RWPE2 (cell line): ENCODE measurements at regions not wholly inside any gene's neighbourhood (a gene's known extent, or its start where the extent isn't known, plus 50 kb on each side); places are given as distances from the start of the nearest gene placed in this dataset.

Experiments
- ATAC-seq: fragments of 200-7000 bp; cut with Tn5 transposase; 3 replicates; pipeline ENCODE4 v1.9.1; 2021; ENCODE audit warnings: low read depth
- DNase-seq: peaks from one replicate; pipeline ENCODE4 v3.0.0-alpha.2; 2020; ENCODE audit warnings: low spot score
- H3K27ac ChIP-seq: fragments of 450-650 bp; 2 replicates; pipeline ENCODE4 v1.5.1; 2017; ENCODE audit warnings: mild to moderate bottlenecking; ENCODE audit not compliant: poor library complexity, severe bottlenecking
- H3K27me3 ChIP-seq: fragments of 250-450 bp; sonication (Bioruptor Pico); 2 replicates; pipeline ENCODE4 v1.5.1; 2021; ENCODE audit warnings: mild to moderate bottlenecking, moderate library complexity; ENCODE audit not compliant: insufficient read depth, poor library complexity, severe bottlenecking
- H3K36me3 ChIP-seq: fragments of 250-450 bp; sonication (Bioruptor Pico); 2 replicates; pipeline ENCODE4 v1.5.1; 2020; ENCODE audit warnings: low read depth, mild to moderate bottlenecking, moderate library complexity
- H3K4me1 ChIP-seq: fragments of 250-450 bp; sonication (Bioruptor Pico); 2 replicates; pipeline ENCODE4 v1.5.1; 2021; ENCODE audit warnings: mild to moderate bottlenecking, moderate library complexity; ENCODE audit not compliant: insufficient read depth, poor library complexity, severe bottlenecking
- H3K4me3 ChIP-seq: fragments of 250-450 bp; sonication (Bioruptor Pico); 2 replicates; pipeline ENCODE4 v1.5.1; 2021; ENCODE audit warnings: mild to moderate bottlenecking, moderate library complexity; ENCODE audit not compliant: severe bottlenecking
- H3K9me3 ChIP-seq: fragments of 250-450 bp; sonication (Bioruptor Pico); 2 replicates; pipeline ENCODE4 v1.5.1; 2021; ENCODE audit warnings: mild to moderate bottlenecking, moderate library complexity; ENCODE audit not compliant: severe bottlenecking
- CTCF ChIP-seq: fragments of 450-650 bp; IDR thresholded peaks from one replicate; pipeline ENCODE4 v1.5.1; 2017; ENCODE audit warnings: mild to moderate bottlenecking, moderate library complexity; ENCODE audit not compliant: poor library complexity, severe bottlenecking

DNA sequence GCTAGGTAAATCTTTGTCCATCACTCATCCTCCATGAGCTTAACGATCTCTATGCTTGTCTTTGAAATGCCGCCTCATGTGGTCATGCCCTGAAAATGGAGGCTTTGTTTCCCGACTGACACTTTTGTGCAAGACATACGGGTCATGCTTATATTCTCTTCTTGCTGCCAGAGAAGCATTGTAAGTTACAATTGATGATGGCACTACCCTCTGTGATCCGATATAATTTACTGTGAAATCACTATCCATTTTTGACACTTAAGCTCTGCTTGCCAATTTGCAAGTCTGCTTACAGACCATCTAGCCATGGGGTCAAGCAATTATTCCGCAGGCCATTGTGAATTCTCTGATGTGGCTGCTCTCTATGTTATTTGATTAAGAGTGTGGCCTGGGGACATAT lies 650.0 kb downstream of the FLRT2 start:
- Histone ChIP-seq H3K4me3 (no peak overlapping the region), H3K27ac (no peak overlapping the region), H3K36me3 (no peaks in the 10 kb centered on the region), H3K9me3 (no peaks in the 10 kb centered on the region), H3K4me1 (no peaks in the 10 kb centered on the region), H3K27me3 (no peaks in the 10 kb centered on the region)
- no peak for DNase-seq
- ATAC-seq = no peak
- TF ChIP-seq CTCF = no peak

GRCh38 chr14:86168371-86168770 lies 638.4 kb downstream of the FLRT2 start:
- no peaks in the 10 kb centered on the region for H3K9me3 ChIP-seq
- no peaks in the 10 kb centered on the region for H3K27me3 ChIP-seq
- no peaks in the 10 kb centered on the region for H3K36me3 ChIP-seq
- no peak for TF ChIP-seq CTCF
- H3K27ac ChIP-seq = no peak overlapping the region
- H3K4me3 ChIP-seq = no peak overlapping the region
- no peaks in the 10 kb centered on the region for H3K4me1 ChIP-seq
- DNase-seq = no peak
- no peak for ATAC-seq

GRCh38 chr14:86166541-86166940 lies 636.6 kb downstream of the FLRT2 start:
- no peaks in the 10 kb centered on the region for H3K27me3 ChIP-seq
- no peaks in the 10 kb centered on the region for H3K9me3 ChIP-seq
- H3K27ac ChIP-seq = no peak overlapping the region
- H3K4me1 ChIP-seq = no peaks in the 10 kb centered on the region
- ATAC-seq (no peak), DNase-seq (no peak)
- no peak for TF ChIP-seq CTCF
- H3K36me3 ChIP-seq = no peaks in the 10 kb centered on the region
- no peak overlapping the region for H3K4me3 ChIP-seq

GRCh38 chr14:86153480-86153879 lies 623.5 kb downstream of the FLRT2 start:
- no peak for DNase-seq

DNA sequence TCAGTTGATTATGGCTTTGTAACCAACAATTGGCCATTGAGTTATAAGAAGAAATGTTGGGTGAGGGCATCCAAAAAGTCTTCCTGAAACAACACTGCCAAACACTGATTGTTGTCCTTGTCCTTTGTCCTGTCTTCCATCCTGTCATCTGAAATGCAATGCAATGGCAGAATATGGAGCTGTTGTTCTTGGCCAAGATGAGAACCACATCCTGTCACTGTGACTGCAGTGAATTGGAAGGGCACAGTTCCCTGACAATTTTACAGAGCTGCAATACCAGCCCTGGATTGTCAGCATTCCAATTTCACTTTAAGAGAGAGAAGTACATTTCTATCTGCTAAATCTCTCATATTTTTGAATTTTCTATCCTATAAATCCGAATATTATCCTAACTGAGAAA lies 613.3 kb downstream of the FLRT2 start:
- Histone ChIP-seq H3K9me3 (no peaks in the 10 kb centered on the region), H3K4me3 (no peak overlapping the region), H3K27me3 (no peaks in the 10 kb centered on the region), H3K4me1 (no peaks in the 10 kb centered on the region), H3K36me3 (no peaks in the 10 kb centered on the region), H3K27ac (no peak overlapping the region)
- ATAC-seq = no peak
- TF ChIP-seq CTCF = no peak
- DNase-seq = no peak

More at GRCh38 chr14:86153480-86153879, 623.5 kb downstream of the FLRT2 start:
- TF ChIP-seq CTCF = peak; percentile 14
- H3K9me3 ChIP-seq = no peaks in the 10 kb centered on the region
- no peak overlapping the region for H3K4me3 ChIP-seq
- H3K27ac ChIP-seq = no peak overlapping the region
- H3K4me1 ChIP-seq = no peaks in the 10 kb centered on the region
- no peaks in the 10 kb centered on the region for H3K27me3 ChIP-seq
- ATAC-seq = no peak
- H3K36me3 ChIP-seq = no peaks in the 10 kb centered on the region
